SK-N-SH treated with all-trans-retinoic acid at 6 μM for 48 hours (cell line): ENCODE measurements at regions not wholly inside any gene's neighbourhood (a gene's known extent, or its start where the extent isn't known, plus 50 kb on each side); places are given as distances from the start of the nearest gene placed in this dataset.
A peak's percentile ranks its signal among the peaks of the same experiment; 100 is the strongest.

ENCODE experiments used
- ATAC-seq: fragments of 200-7000 bp; cut with Tn5 transposase; 3 replicates; pipeline ENCODE4 v1.9.1; 2020; ENCODE audit warnings: mild to moderate bottlenecking, moderate library complexity
- CSDC2 ChIP-seq: fragments of 250-450 bp; sonication (Bioruptor Pico); IDR thresholded peaks from 2 replicates; pipeline ENCODE4 v1.5.0; 2020; ENCODE audit warnings: mild to moderate bottlenecking, moderate library complexity
- ESRRG ChIP-seq: fragments of 250-450 bp; sonication (Bioruptor Pico); IDR thresholded peaks from 2 replicates; pipeline ENCODE4 v1.6.1; 2021; ENCODE audit warnings: mild to moderate bottlenecking
- ISL1 ChIP-seq: fragments of 250-450 bp; sonication (Bioruptor Pico); IDR thresholded peaks from 2 replicates; pipeline ENCODE4 v2.1.2; 2022; ENCODE audit warnings: mild to moderate bottlenecking, moderate library complexity
- OSR1 ChIP-seq: fragments of 250-450 bp; sonication (Bioruptor Pico); IDR thresholded peaks from 2 replicates; pipeline ENCODE4 v1.8.0; 2022; ENCODE audit warnings: moderate library complexity, mild to moderate bottlenecking, inconsistent platforms
- PPARA ChIP-seq: fragments of 250-450 bp; sonication (Bioruptor Pico); IDR thresholded peaks from 2 replicates; pipeline ENCODE4 v1.5.0; 2020; ENCODE audit warnings: mild to moderate bottlenecking, borderline replicate concordance
- RARB ChIP-seq: fragments of 250-450 bp; sonication (Bioruptor Pico); IDR thresholded peaks from 2 replicates; pipeline ENCODE4 v1.8.0; 2021; ENCODE audit warnings: mild to moderate bottlenecking, moderate library complexity
- SNAI2 ChIP-seq: fragments of 250-450 bp; sonication (Bioruptor Pico); IDR thresholded peaks from 2 replicates; pipeline ENCODE4 v1.5.0; 2020; ENCODE audit warnings: mild to moderate bottlenecking, moderate library complexity
- TCF4 ChIP-seq: fragments of 250-450 bp; sonication (Bioruptor Pico); IDR thresholded peaks from 2 replicates; pipeline ENCODE4 v1.8.0; 2021; ENCODE audit warnings: mild to moderate bottlenecking, moderate library complexity, borderline replicate concordance
- TOX ChIP-seq: fragments of 250-450 bp; sonication (Bioruptor Pico); IDR thresholded peaks from 2 replicates; pipeline ENCODE4 v1.8.0; 2021; ENCODE audit warnings: mild to moderate bottlenecking, moderate library complexity, borderline replicate concordance
- ZC3H10 ChIP-seq: fragments of 250-450 bp; sonication (Bioruptor Pico); IDR thresholded peaks from 2 replicates; pipeline ENCODE4 v1.5.1; 2021; ENCODE audit warnings: mild to moderate bottlenecking, moderate library complexity
- ZFP3 ChIP-seq: fragments of 250-450 bp; sonication (Bioruptor Pico); IDR thresholded peaks from 2 replicates; pipeline ENCODE4 v1.5.0; 2020; ENCODE audit warnings: mild to moderate bottlenecking, moderate library complexity
- ZFP30 ChIP-seq: fragments of 450-650 bp; formaldehyde crosslinking; IDR thresholded peaks from 2 replicates; pipeline ENCODE4 v1.5.0; 2022; ENCODE audit warnings: mild to moderate bottlenecking, moderate library complexity
- ZNF565 ChIP-seq: fragments of 450-650 bp; formaldehyde crosslinking; conservative IDR thresholded peaks from 2 replicates; pipeline ENCODE4 v1.5.0; 2020; ENCODE audit warnings: low read depth, mild to moderate bottlenecking, moderate library complexity
- ZNF70 ChIP-seq: fragments of 450-650 bp; formaldehyde crosslinking; IDR thresholded peaks from 2 replicates; pipeline ENCODE4 v1.5.0; 2020; ENCODE audit warnings: mild to moderate bottlenecking, moderate library complexity
- ZNF8 ChIP-seq: fragments of 450-650 bp; formaldehyde crosslinking; IDR thresholded peaks from 2 replicates; pipeline ENCODE4 v1.5.0; 2020; ENCODE audit warnings: mild to moderate bottlenecking, moderate library complexity
- TF ChIP-seq, protein P1 (sequence below): fragments of 250-450 bp; sonication (Bioruptor Pico); IDR thresholded peaks from 2 replicates; pipeline ENCODE4 v1.8.0; 2021; ENCODE audit warnings: low read depth, mild to moderate bottlenecking, moderate library complexity, borderline replicate concordance
- TF ChIP-seq, protein P2 (sequence below): fragments of 250-450 bp; sonication (Bioruptor Pico); IDR thresholded peaks from 2 replicates; pipeline ENCODE4 v1.5.1; 2020; ENCODE audit warnings: low read depth, mild to moderate bottlenecking, moderate library complexity
- TF ChIP-seq, protein P3 (sequence below): fragments of 250-450 bp; sonication (Bioruptor Pico); IDR thresholded peaks from 2 replicates; pipeline ENCODE4 v1.5.1; 2021; ENCODE audit warnings: mild to moderate bottlenecking, moderate library complexity
- TF ChIP-seq, protein P4 (sequence below): fragments of 250-450 bp; sonication (Bioruptor Pico); IDR thresholded peaks from 2 replicates; pipeline ENCODE4 v1.8.0; 2020; ENCODE audit warnings: mild to moderate bottlenecking, moderate library complexity, borderline replicate concordance

DNA sequence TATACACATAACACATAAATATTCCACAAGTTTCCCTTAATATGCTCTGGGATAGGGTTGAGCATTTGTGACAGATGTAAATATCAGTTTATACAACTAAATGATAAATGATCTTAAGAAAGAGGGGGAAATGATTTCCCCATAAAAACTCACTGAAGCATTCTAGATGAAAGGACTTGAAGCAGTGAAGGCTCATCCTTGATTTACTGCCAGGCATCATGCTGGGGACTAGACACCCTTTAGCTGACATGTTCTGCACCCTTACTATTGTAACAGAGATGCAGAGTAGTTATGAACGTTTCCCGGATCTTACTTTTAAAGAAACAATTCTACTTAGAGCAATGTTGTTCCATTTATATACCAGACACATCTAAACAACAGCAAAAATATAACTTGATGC, 235.8 kb downstream of the PTGER3 start:
- no peak for ATAC-seq
- TF ChIP-seq SNAI2 (CRISPR knock-in tag) (no peak), ZFP3 (no peak), ISL1 (CRISPR knock-in tag) (no peak), ZNF565 (CRISPR knock-in tag) (no peak), OSR1 (no peak), ESRRG (CRISPR knock-in tag) (no peak), PPARA (CRISPR knock-in tag) (no peak), RARB (no peak), TOX (CRISPR knock-in tag) (no peak), ZNF70 (CRISPR knock-in tag) (no peak), ZFP30 (CRISPR knock-in tag) (no peak), ZNF8 (CRISPR knock-in tag) (no peak), ZC3H10 (CRISPR knock-in tag) (no peak), CSDC2 (CRISPR knock-in tag) (no peak)
- TF ChIP-seq, protein P1, sequence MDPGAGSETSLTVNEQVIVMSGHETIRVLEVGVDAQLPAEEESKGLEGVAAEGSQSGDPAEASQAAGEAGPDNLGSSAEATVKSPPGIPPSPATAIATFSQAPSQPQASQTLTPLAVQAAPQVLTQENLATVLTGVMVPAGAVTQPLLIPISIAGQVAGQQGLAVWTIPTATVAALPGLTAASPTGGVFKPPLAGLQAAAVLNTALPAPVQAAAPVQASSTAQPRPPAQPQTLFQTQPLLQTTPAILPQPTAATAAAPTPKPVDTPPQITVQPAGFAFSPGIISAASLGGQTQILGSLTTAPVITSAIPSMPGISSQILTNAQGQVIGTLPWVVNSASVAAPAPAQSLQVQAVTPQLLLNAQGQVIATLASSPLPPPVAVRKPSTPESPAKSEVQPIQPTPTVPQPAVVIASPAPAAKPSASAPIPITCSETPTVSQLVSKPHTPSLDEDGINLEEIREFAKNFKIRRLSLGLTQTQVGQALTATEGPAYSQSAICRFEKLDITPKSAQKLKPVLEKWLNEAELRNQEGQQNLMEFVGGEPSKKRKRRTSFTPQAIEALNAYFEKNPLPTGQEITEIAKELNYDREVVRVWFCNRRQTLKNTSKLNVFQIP (CRISPR knock-in tag), result no peak
- TF ChIP-seq, protein P2, sequence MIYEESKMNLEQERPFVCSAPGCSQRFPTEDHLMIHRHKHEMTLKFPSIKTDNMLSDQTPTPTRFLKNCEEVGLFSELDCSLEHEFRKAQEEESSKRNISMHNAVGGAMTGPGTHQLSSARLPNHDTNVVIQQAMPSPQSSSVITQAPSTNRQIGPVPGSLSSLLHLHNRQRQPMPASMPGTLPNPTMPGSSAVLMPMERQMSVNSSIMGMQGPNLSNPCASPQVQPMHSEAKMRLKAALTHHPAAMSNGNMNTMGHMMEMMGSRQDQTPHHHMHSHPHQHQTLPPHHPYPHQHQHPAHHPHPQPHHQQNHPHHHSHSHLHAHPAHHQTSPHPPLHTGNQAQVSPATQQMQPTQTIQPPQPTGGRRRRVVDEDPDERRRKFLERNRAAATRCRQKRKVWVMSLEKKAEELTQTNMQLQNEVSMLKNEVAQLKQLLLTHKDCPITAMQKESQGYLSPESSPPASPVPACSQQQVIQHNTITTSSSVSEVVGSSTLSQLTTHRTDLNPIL, result no peak
- TF ChIP-seq, protein P3, sequence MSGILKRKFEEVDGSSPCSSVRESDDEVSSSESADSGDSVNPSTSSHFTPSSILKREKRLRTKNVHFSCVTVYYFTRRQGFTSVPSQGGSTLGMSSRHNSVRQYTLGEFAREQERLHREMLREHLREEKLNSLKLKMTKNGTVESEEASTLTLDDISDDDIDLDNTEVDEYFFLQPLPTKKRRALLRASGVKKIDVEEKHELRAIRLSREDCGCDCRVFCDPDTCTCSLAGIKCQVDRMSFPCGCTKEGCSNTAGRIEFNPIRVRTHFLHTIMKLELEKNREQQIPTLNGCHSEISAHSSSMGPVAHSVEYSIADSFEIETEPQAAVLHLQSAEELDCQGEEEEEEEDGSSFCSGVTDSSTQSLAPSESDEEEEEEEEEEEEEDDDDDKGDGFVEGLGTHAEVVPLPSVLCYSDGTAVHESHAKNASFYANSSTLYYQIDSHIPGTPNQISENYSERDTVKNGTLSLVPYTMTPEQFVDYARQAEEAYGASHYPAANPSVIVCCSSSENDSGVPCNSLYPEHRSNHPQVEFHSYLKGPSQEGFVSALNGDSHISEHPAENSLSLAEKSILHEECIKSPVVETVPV (CRISPR knock-in tag), result no peak

DNA sequence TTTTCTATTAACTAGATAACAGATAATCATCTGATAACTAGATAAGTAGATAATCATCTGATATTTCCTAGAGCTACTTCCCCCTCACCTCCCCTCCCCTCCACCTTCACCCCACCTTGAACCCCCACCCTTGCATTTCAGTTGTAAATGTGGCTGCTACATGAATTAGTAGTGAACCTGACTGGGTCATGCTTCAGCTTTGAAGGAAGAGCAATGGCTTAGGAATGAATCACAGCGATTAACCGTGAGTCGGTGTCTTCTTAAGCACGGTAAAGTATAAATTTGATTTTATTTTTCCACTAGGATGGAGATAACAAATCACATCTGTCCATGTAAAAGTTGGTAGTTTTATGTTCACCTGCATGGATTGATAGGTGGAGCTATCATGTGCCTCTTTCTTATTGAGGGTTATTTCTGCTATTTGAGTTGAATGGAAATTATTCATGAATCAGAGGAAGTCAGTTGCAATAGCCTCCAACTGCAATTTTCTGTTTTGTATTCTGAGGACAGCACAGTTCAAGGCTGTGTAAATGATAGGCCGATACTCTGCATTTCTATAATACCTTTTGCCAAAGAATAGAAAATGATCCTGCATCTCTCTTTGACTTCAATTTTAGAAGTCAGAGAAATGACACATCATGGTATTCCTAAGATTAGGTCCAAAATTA, 235.0 kb downstream of the PTGER3 start:
- TF ChIP-seq, protein P1 (CRISPR knock-in tag), result no peak
- TF ChIP-seq ZFP30 (CRISPR knock-in tag), result no peak
- TF ChIP-seq ZFP3, result no peak
- TF ChIP-seq ZC3H10 (CRISPR knock-in tag), result no peak
- TF ChIP-seq RARB, result no peak
- no peak for TF ChIP-seq ESRRG (CRISPR knock-in tag)
- no peak for ATAC-seq

DNA sequence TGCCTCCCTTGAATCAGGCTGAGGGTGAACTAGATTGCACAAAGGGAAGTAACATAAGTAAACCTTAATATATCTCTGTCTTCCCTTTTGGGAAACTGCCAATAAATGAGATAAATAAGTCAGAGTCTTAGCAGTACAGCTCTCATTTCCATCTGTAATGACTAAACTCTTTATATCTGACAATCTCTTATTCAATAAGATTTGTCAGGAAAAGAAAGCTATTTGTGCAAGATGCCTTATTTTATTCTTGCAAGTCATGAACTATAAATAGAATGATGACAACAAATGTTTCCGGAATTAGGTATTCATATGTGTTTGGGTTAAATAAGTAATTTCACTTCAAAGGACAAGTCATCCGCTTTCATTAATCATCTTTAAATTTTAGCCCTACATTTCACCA, 229.2 kb downstream of the PTGER3 start:
- peak; percentile 83 for ATAC-seq
- TF ChIP-seq RARB (no peak), TOX (CRISPR knock-in tag) (peak; percentile 73; the same call in 1 of the 2 replicates), TCF4 (CRISPR knock-in tag) (no peak), ZNF565 (CRISPR knock-in tag) (no peak), ISL1 (CRISPR knock-in tag) (peak; percentile 95)
- TF ChIP-seq, protein P2, result 0 out of 2 replicates have a peak, but pooled peaks have one; percentile 27

DNA sequence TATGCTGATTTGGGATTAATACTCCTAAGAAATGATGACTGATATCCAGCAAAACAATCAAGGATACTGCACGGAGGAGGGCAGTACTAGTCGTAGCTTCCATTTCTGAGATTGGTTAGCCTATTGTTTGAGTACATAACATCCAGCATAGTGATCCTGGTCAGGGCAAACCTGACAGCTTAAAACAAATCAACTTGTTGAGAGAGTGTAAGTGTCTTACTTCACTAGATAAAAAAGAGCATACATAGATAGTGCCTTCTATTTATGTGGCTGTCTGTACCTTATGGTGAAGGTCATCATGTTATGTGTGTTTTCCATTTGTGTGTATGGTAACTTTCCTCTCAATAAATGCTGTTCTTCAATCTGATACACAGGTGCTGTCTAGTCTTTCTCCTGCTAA, 228.4 kb downstream of the PTGER3 start:
- peak; percentile 35 for ATAC-seq
- TF ChIP-seq OSR1, result no peak
- TF ChIP-seq, protein P1 (CRISPR knock-in tag), result no peak
- TF ChIP-seq SNAI2 (CRISPR knock-in tag), result no peak
- TF ChIP-seq, protein P4, sequence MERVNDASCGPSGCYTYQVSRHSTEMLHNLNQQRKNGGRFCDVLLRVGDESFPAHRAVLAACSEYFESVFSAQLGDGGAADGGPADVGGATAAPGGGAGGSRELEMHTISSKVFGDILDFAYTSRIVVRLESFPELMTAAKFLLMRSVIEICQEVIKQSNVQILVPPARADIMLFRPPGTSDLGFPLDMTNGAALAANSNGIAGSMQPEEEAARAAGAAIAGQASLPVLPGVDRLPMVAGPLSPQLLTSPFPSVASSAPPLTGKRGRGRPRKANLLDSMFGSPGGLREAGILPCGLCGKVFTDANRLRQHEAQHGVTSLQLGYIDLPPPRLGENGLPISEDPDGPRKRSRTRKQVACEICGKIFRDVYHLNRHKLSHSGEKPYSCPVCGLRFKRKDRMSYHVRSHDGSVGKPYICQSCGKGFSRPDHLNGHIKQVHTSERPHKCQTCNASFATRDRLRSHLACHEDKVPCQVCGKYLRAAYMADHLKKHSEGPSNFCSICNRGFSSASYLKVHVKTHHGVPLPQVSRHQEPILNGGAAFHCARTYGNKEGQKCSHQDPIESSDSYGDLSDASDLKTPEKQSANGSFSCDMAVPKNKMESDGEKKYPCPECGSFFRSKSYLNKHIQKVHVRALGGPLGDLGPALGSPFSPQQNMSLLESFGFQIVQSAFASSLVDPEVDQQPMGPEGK (CRISPR knock-in tag), result no peak
- TF ChIP-seq ISL1 (CRISPR knock-in tag), result no peak
- TF ChIP-seq ZNF565 (CRISPR knock-in tag), result no peak
- no peak for TF ChIP-seq ZFP30 (CRISPR knock-in tag)
- TF ChIP-seq, protein P3 (CRISPR knock-in tag), result no peak
- TF ChIP-seq ZFP3, result no peak
